Ishikawa (cell line): ENCODE measurements at regions not wholly inside any gene's neighbourhood (a gene's known extent, or its start where the extent isn't known, plus 50 kb on each side); places are given as distances from the start of the nearest gene placed in this dataset.

Source experiments
- CEBPB ChIP-seq: IDR thresholded peaks from 2 replicates; pipeline ENCODE4 v1.6.1; 2012
- EGR1 ChIP-seq: IDR thresholded peaks from 2 replicates; pipeline ENCODE4 v1.6.1; 2012
- EP300 ChIP-seq: IDR thresholded peaks from 2 replicates; pipeline ENCODE4 v1.6.1; 2012; ENCODE audit warnings: borderline replicate concordance
- MAX ChIP-seq: IDR thresholded peaks from 2 replicates; pipeline ENCODE4 v1.6.1; 2012
- NFIC ChIP-seq: IDR thresholded peaks from 2 replicates; pipeline ENCODE4 v1.6.1; 2012
- RAD21 ChIP-seq: IDR thresholded peaks from 2 replicates; pipeline ENCODE4 v1.6.1; 2012; ENCODE audit warnings: low read depth
- REST ChIP-seq: IDR thresholded peaks from 2 replicates; pipeline ENCODE4 v1.6.1; 2012; ENCODE audit warnings: low read depth, mild to moderate bottlenecking
- YY1 ChIP-seq: IDR thresholded peaks from 2 replicates; pipeline ENCODE4 v1.6.1; 2012; ENCODE audit warnings: low read depth
- ZBTB7A ChIP-seq: IDR thresholded peaks from 2 replicates; pipeline ENCODE4 v1.6.1; 2012; ENCODE audit warnings: low read depth
- TF ChIP-seq, protein P1 (sequence below): IDR thresholded peaks from 2 replicates; pipeline ENCODE4 v1.6.1; 2012

DNA sequence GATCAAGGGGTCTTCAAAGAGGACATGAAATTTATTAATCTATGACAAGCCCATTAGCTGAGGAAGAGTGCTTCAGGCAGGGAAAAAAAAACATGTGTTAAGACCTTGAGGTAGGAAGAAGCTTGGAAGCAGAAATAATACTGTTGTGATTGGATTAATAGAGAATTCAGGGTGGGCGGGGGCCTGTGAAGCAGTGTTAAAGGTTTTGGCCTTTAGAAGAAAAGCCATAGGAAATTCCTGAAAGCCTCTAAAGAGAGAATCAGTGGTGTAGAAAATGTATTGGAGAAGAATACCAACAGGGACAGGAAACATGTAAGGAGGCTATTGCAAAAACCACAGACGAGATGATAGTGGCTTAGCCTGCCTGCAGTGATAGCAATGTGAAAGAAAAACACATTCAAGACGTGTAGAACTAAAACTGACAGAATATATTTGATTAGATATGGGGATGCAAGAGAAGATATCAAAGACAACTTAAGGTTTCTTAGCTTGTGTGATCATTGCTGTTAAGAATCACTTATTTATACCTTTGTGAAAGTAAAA lies 404.4 kb upstream of the ANO3 start:
- no peak for TF ChIP-seq ZBTB7A
- TF ChIP-seq CEBPB, result no peak
- TF ChIP-seq EP300, result no peak
- TF ChIP-seq REST, result no peak
- TF ChIP-seq, protein P1, sequence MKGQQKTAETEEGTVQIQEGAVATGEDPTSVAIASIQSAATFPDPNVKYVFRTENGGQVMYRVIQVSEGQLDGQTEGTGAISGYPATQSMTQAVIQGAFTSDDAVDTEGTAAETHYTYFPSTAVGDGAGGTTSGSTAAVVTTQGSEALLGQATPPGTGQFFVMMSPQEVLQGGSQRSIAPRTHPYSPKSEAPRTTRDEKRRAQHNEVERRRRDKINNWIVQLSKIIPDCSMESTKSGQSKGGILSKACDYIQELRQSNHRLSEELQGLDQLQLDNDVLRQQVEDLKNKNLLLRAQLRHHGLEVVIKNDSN, result no peak
- no peak for TF ChIP-seq MAX
- TF ChIP-seq NFIC, result no peak
- TF ChIP-seq EGR1, result no peak
- no peak for TF ChIP-seq YY1
- TF ChIP-seq RAD21, result no peak
